ENCODE measurements at regions not wholly inside any gene's neighbourhood (a gene's known extent, or its start where the extent isn't known, plus 50 kb on each side); places are given as distances from the start of the nearest gene placed in this dataset.

DNA sequence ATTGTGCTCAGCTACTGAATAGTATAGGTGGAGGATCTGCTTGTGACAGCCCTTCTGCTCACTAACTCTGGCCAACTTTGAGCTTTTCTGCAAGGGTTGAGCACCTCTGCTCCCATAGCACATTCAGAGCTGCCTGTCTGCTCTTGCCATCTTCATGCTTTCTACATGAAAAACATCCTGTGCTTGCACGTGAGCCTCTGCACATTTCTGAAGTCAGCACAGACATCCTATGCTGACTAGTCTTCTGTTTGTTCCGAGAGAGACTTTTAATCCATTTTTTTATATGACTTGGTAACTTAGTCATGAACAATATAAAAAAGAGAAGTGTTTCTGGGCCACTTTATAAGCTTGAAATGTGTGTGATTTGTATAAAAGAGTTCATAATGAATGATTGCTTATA, 969.3 kb downstream of the TMTC2 start:
- TF ChIP-seq CTCF (IDR thresholded peaks at IDR 0.05): no peak
- TF ChIP-seq POLR2A (IDR thresholded peaks at IDR 0.05): no peak
